ENCODE measurements at regions not wholly inside any gene's neighbourhood (a gene's known extent, or its start where the extent isn't known, plus 50 kb on each side); places are given as distances from the start of the nearest gene placed in this dataset.
A peak's percentile ranks its signal among the peaks of the same experiment; 100 is the strongest.

GRCh38 chr14:75333606-75334548, 55.2 kb downstream of the FOS start:
- peak; percentile 16 for DNase-seq (ENCODE audit: low read depth)

GRCh38 chr14:75334549-75335051, 56.0 kb downstream of the FOS start:
- no peak for DNase-seq (ENCODE audit: low read depth)

DNA sequence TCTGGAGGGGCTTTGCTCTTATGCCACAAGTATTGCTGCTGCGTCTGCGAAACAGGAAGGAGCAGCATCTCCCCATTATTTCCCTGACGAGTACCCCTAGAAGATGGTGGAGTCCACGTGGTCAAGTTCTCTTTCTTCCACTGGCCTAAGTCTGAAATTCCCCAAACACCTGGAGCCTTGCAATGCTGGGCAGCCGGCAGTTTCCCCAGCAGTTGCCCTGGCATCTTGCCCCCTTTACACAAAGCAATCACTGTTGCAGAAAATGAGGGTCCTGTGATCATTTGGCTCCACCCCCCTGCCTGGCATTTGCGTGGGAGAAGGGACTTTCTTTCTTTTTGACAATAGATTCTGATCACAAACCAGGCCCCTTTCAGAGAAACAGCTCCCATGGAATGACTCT, 56.9 kb downstream of the FOS start:
- no peak for DNase-seq (ENCODE audit: low read depth)

- DNase-seq (ENCODE audit: low read depth), result no peak
Observed at GRCh38 chr14:75338398-75338797, 59.8 kb downstream of the FOS start.

DNA sequence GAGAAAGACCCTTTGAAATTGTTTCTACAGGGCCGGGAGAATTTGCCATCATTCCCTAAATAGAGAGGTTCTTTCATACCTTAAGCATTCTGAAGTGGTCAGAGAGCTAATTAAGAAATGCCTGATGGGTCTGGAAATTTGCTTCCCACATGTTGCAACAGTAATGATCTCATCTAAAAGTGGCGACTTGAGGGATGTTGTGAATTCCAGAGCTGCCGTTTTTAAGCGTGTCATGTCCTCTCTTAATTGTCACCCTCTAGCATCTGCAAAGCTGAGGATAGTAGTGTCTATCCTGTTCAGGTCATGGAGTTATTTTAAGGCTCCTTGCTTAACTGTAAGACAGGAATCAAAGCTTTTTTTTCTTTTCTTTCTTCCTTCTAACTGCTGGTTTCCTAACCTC, 60.4 kb downstream of the FOS start:
- no peak for DNase-seq (ENCODE audit: low read depth)

DNA sequence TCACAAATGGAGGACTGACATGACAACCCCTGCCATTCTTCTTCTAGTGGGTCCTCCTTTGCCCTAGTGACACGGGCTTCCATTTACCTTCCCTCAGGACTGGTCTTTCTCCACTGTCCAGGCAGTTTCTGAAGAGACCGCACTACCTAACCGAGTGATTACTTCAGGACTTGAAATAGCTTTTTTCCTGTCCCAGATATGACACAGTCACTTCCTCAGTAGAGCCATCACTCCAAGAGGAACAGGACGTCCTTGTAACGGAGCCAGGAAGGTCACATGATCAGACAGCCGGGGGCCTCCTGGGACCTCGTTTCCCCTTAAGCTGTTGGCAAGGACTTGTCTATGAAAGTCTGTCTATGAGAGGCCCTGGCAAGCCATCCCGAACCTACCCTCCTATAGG, 62.3 kb downstream of the FOS start:
- DNase-seq (ENCODE audit: low read depth), result no peak

DNA sequence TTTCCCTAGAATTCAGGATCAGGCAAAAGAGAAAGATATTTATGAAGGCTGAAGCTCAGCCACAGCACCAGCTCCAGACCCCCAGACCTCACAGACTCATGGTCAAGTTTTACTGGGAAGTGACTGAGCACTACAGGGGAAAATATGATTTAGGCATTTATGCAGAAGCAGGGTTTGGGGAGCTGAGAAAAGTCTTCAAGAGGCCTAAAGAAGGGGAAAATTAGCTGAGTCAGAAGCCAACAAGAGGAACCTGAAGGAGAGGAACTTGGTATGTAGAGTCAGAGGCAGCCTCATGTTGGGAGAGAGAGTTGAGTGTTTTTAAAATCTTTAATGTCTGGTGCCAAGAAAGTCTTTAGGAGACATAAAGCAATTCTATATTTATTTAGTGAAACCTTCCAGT, 63.0 kb downstream of the FOS start:
- DNase-seq (ENCODE audit: low read depth), result no peak

- no peak for DNase-seq (ENCODE audit: low read depth)
Observed at GRCh38 chr14:75342762-75343599, 64.4 kb downstream of the FOS start.

GRCh38 chr14:75343911-75344310, 65.3 kb downstream of the FOS start:
- no peak for DNase-seq (ENCODE audit: low read depth)

GRCh38 chr14:75344411-75344810, 65.8 kb downstream of the FOS start:
- DNase-seq (ENCODE audit: low read depth), result no peak

GRCh38 chr14:75350505-75351060, 72.0 kb downstream of the FOS start:
- no peak for DNase-seq (ENCODE audit: low read depth)

GRCh38 chr14:75359098-75359497, 68.7 kb upstream of the JDP2 start:
- DNase-seq (ENCODE audit: low read depth), result no peak

GRCh38 chr14:75361041-75361440, 66.8 kb upstream of the JDP2 start:
- DNase-seq (ENCODE audit: low read depth), result no peak

DNA sequence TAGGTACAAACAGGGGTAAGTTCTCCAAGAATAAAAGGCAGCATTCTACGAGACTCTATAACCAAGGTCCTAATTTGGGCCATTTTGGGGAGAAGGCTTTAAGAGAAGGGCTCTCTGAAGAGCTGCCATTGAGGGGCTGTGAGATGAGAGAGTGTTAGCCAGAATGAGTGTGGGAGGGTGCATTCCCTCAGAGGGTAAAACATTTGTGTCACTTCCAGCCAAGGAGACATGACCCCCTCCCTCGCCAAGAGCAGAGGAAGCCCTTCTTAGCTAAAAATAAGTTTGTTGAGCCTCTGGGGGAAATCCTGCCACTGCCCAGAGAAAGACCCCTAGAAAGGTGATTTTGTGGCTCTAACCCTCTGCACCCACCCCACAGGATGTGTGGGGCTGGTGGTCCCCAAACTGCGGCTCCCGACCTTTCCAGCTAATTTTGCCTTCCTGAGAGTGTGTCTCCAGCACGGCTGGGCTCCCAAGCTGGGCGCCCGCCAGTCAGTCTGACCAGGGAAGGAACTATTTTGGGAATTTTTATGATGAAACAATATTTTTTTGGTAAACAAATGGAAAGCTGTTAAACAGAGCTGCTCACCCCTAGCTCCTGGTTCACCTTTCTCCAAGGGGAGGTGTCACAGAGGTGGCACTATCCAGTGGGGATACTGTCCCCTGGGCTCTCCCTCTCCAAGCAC, 65.9 kb upstream of the JDP2 start:
- DNase-seq (ENCODE audit: low read depth), result no peak

GRCh38 chr14:75363130-75363529, 64.7 kb upstream of the JDP2 start:
- DNase-seq (ENCODE audit: low read depth), result no peak

- DNase-seq (ENCODE audit: low read depth), result no peak
Observed at GRCh38 chr14:75363570-75364227, 64.1 kb upstream of the JDP2 start.

DNA sequence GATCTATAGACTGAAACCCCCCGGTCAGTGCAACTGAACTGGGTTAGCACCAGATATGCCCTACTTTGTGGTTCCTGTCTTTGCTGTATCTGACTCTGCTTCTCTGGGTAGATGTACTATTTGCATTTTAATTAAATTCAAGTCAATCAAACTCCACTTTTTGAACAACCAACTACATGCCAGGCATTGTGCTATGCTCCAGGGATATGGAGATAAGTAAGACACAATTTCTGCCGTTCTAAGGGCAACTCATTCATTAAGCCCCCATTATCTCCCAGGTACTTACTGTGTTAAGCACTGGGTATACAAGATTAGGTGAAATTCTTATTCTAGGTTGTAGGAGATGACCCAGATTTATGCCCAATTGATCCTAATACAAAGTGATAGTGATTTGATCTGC, 62.7 kb upstream of the JDP2 start:
- DNase-seq (ENCODE audit: low read depth), result no peak

DNA sequence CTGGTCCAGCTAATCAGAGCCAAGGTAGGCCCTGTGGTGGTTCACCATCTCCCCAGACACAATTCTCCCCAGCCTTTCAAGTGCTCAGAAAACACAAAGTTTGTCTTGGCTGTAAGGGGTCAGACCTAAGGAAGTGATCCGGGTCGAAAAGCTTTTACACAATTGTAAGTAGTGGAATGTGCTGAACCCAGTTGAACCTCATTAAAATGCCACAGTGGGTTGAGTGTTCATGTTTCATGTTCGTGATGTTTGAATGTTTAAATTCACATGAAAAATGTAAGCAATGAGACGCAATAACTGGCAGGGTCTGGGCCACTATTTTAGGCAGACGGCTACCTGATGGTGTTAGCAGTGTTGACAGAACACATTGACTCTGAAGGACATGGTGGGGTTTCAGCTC, 60.9 kb upstream of the JDP2 start:
- DNase-seq (ENCODE audit: low read depth), result no peak

DNA sequence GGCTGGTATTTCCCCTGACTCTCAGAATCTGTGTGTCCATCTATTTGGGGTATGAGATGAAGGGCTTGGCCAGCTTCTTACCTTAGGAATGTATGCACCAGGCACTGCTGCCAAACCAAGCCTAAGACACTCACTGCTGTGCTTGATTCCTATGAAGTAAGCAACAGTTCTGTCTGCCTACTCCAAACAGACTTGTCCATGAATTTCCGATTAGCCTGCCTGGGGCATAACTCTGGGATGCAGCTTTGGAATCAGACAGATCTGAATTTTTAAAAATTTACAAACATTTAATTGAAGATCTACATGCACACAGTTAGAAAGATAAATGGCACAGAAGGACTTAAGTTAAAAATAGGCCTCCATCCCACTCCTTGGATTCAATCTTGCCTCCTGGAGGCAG, 59.5 kb upstream of the JDP2 start:
- no peak for DNase-seq (ENCODE audit: low read depth)

DNA sequence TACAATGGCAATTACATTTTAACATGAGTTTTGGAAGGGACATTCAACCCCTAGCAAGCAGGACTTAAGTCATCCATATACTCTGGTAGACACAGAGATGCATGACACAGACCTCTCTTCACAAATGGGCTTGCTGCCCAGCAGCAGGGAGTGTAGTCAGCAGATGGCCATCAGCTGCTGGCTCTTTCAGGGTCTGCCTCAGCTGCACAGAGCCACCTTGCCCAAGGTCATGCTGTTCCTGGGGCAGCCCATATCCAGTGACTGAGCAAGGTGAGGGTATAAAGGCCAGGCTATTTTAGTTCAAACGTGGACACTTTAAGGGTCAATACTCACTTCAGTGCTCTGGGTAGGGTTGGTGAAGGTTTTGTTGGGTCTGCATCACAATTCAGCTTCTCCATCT, 58.3 kb upstream of the JDP2 start:
- no peak for DNase-seq (ENCODE audit: low read depth)

GRCh38 chr14:75370416-75371205, 57.2 kb upstream of the JDP2 start:
- DNase-seq (ENCODE audit: low read depth), result no peak
